ENCODE measurements at regions not wholly inside any gene's neighbourhood (a gene's known extent, or its start where the extent isn't known, plus 50 kb on each side); places are given as distances from the start of the nearest gene placed in this dataset.

DNA sequence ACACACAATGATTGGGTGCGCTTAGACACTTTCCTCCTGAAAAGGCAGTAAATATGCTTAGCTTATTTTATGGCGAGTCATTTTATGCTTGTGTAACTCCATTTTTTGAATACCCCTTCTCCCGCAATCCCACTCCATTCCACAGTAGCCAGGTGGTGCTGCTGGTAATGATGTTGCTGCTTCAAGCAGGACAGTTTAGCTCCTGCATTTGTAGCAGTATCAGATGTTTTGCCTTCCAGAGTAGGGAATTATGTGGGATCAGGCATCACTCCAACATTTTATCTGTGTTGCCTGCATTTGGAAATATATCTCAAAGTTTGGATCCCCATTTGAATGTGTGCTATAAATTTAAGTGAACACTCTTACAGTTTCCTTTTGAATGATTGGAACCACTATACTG is 302.1 kb upstream of the SGO1 start:
- H3K4ac ChIP-seq (ENCODE audit: low read depth, low read length) = no peak overlapping the region
- H3K27me3 ChIP-seq (ENCODE audit: control insufficient read depth, insufficient read depth, low read length) = no peaks in the 10 kb centered on the region
- ChIA-PET POLR2A (ENCODE audit: unreplicated experiment) (no interaction called here), CTCF (no interaction called here)
- WGBS, 2 experiments (ENCODE audit: extremely low coverage in 2 of 2, insufficient read length in 1 of 2) = no CpG with 5 or more reads among the region's 3 CpGs
- DNase-seq = no peak
- intact Hi-C loops (cut with micrococcal nuclease) = no loop called here
- H2BK20ac ChIP-seq (ENCODE audit: low read depth, low read length) = no peak overlapping the region
- dilution Hi-C loops (cut with HindIII; ENCODE audit: low sequenced_read_pairs, unreplicated experiment) = no loop called here
- no peak overlapping the region for H3K4me3 ChIP-seq (ENCODE audit: insufficient read depth, low read depth, low read length)
- no peaks in the 10 kb centered on the region for H3K9me1 ChIP-seq (ENCODE audit: insufficient read depth, low read length)
- H3K23ac ChIP-seq (ENCODE audit: low read depth, low read length) = no peak overlapping the region
- H3K56ac ChIP-seq (ENCODE audit: extremely low read depth, insufficient read depth, low read length) = no peak overlapping the region
- no peak overlapping the region for H3K14ac ChIP-seq (replicated peaks; ENCODE audit: low read depth, low read length)
- in situ Hi-C loops (cut with MboI; ENCODE audit: low sequenced_read_pairs) = no loop called here
- no peak overlapping the region for H3K9ac ChIP-seq (ENCODE audit: low read depth, low read length)
- no peaks in the 10 kb centered on the region for H3K79me1 ChIP-seq (ENCODE audit: low read depth in 1 of 2, low read length in 2 of 2)
- H3K9me3 ChIP-seq (ENCODE audit: control insufficient read depth, insufficient read depth, low read length) = no peaks in the 10 kb centered on the region
- no peak overlapping the region for H2BK5ac ChIP-seq (ENCODE audit: low read depth, low read length, poor library complexity, severe bottlenecking)
- no peak overlapping the region for H3K4me2 ChIP-seq (ENCODE audit: low read depth, low read length)
- no peak overlapping the region for H4K91ac ChIP-seq (ENCODE audit: insufficient read depth, low read depth, low read length)
- no peak overlapping the region for H3K27ac ChIP-seq (ENCODE audit: insufficient read depth, low read length)
- no peak overlapping the region for H4K5ac ChIP-seq (ENCODE audit: low read depth, low read length)
- no peak for ATAC-seq (ENCODE audit: low read depth)
- H3K4me1 ChIP-seq (ENCODE audit: control insufficient read depth, insufficient read depth, low read length) = no peaks in the 10 kb centered on the region
- no peak overlapping the region for H2AK5ac ChIP-seq (ENCODE audit: low read depth, low read length)
- H2AK9ac ChIP-seq (replicated peaks; ENCODE audit: low read depth, low read length, poor library complexity) = no peak overlapping the region
- H3K36me3 ChIP-seq (ENCODE audit: control insufficient read depth, insufficient read depth, low read length) = no peaks in the 10 kb centered on the region
- H2BK15ac ChIP-seq (ENCODE audit: low read depth, low read length) = no peak overlapping the region
- no peak overlapping the region for H4K8ac ChIP-seq (ENCODE audit: low read depth in 2 of 2, low read length in 2 of 2)
- H4K20me1 ChIP-seq (ENCODE audit: insufficient read depth, low read length) = no peaks in the 10 kb centered on the region
- TF ChIP-seq BHLHE40 (IDR thresholded peaks at IDR 0.05; ENCODE audit: low read depth, low read length) (no peak), MAZ (IDR thresholded peaks at IDR 0.05; ENCODE audit: borderline replicate concordance, low read depth, low read length) (no peak), MXI1 (IDR thresholded peaks at IDR 0.05; ENCODE audit: borderline replicate concordance, low read depth, low read length) (no peak), RCOR1 (IDR thresholded peaks at IDR 0.05; ENCODE audit: insufficient replicate concordance, low read length) (no peak), RAD21 (IDR thresholded peaks at IDR 0.05; ENCODE audit: low read length) (no peak), POLR2A (IDR thresholded peaks at IDR 0.05; ENCODE audit: low read depth, low read length) (no peak), CEBPB (IDR thresholded peaks at IDR 0.05; ENCODE audit: low read depth, low read length) (no peak), RFX5 (IDR thresholded peaks at IDR 0.05; ENCODE audit: low read depth, low read length) (no peak), NFE2L2 (IDR thresholded peaks at IDR 0.05; ENCODE audit: low read depth, low read length) (no peak)
- TF ChIP-seq, protein P1, sequence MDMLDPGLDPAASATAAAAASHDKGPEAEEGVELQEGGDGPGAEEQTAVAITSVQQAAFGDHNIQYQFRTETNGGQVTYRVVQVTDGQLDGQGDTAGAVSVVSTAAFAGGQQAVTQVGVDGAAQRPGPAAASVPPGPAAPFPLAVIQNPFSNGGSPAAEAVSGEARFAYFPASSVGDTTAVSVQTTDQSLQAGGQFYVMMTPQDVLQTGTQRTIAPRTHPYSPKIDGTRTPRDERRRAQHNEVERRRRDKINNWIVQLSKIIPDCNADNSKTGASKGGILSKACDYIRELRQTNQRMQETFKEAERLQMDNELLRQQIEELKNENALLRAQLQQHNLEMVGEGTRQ (IDR thresholded peaks at IDR 0.05; ENCODE audit: low read depth, low read length) = no peak
- TF ChIP-seq, protein P2, sequence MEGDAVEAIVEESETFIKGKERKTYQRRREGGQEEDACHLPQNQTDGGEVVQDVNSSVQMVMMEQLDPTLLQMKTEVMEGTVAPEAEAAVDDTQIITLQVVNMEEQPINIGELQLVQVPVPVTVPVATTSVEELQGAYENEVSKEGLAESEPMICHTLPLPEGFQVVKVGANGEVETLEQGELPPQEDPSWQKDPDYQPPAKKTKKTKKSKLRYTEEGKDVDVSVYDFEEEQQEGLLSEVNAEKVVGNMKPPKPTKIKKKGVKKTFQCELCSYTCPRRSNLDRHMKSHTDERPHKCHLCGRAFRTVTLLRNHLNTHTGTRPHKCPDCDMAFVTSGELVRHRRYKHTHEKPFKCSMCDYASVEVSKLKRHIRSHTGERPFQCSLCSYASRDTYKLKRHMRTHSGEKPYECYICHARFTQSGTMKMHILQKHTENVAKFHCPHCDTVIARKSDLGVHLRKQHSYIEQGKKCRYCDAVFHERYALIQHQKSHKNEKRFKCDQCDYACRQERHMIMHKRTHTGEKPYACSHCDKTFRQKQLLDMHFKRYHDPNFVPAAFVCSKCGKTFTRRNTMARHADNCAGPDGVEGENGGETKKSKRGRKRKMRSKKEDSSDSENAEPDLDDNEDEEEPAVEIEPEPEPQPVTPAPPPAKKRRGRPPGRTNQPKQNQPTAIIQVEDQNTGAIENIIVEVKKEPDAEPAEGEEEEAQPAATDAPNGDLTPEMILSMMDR (conservative IDR thresholded peaks at IDR 0.05; ENCODE audit: low read depth, low read length) = no peak
- TF ChIP-seq, protein P3, sequence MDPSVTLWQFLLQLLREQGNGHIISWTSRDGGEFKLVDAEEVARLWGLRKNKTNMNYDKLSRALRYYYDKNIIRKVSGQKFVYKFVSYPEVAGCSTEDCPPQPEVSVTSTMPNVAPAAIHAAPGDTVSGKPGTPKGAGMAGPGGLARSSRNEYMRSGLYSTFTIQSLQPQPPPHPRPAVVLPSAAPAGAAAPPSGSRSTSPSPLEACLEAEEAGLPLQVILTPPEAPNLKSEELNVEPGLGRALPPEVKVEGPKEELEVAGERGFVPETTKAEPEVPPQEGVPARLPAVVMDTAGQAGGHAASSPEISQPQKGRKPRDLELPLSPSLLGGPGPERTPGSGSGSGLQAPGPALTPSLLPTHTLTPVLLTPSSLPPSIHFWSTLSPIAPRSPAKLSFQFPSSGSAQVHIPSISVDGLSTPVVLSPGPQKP (IDR thresholded peaks at IDR 0.05; ENCODE audit: borderline replicate concordance, low read depth, low read length) = no peak
- no TSS peak for BruUV-seq (replicated peaks)
- H2AFZ ChIP-seq (replicated peaks; ENCODE audit: low read length, poor library complexity) = no peak overlapping the region
- H3K18ac ChIP-seq (ENCODE audit: low read depth, low read length) = no peak overlapping the region
- no peak overlapping the region for H2BK120ac ChIP-seq (ENCODE audit: low read depth, low read length)
